IMR-90 (cell line): ENCODE measurements at regions not wholly inside any gene's neighbourhood (a gene's known extent, or its start where the extent isn't known, plus 50 kb on each side); places are given as distances from the start of the nearest gene placed in this dataset.

Experiments
- ATAC-seq: fragments of 200-7000 bp; cut with Tn5 transposase; 2 replicates; pipeline ENCODE4 v1.9.1; 2020; ENCODE audit warnings: low read depth, mild to moderate bottlenecking, moderate library complexity
- BruUV-seq: library from RNA; stranded (reverse); fragments of 400-500 nt; replicated peaks from 2 replicates; lab custom pipeline; 2021; lab: Mats Ljungman, UMichigan
- CTCF ChIA-PET: fragments of 300-600 bp; formaldehyde crosslinking; extraction: SDS; loops from one replicate; lab custom pipeline; 2021; ENCODE audit warnings: antibody characterized with exemption; lab: Yijun Ruan, JAX
- POLR2A ChIA-PET: fragments of 300-600 bp; sonication (Branson Sonifier 250); formaldehyde crosslinking; loops from one replicate; lab custom pipeline; 2022; ENCODE audit warnings: antibody characterized with exemption; ENCODE audit not compliant: unreplicated experiment; lab: Charles Lee
- DNase-seq: peaks from one replicate; pipeline ENCODE4 v3.0.0; 2013
- H2AFZ ChIP-seq: replicated peaks from 2 replicates; pipeline ENCODE3; 2013; ENCODE audit warnings: low read length, mild to moderate bottlenecking; ENCODE audit not compliant: poor library complexity
- H2AK5ac ChIP-seq: 2 replicates; pipeline ENCODE4 v1.6.1; 2013; ENCODE audit warnings: low read depth, low read length, inconsistent platforms
- H2AK9ac ChIP-seq: replicated peaks from 2 replicates; pipeline ENCODE3; 2013; ENCODE audit warnings: mild to moderate bottlenecking, low read depth, low read length, moderate library complexity; ENCODE audit not compliant: poor library complexity
- H2BK120ac ChIP-seq: 2 replicates; pipeline ENCODE4 v1.6.1; 2013; ENCODE audit warnings: low read depth, low read length, inconsistent platforms
- H2BK15ac ChIP-seq: 3 replicates; pipeline ENCODE4 v1.6.1; 2013; ENCODE audit warnings: low read depth, low read length, inconsistent platforms
- H2BK20ac ChIP-seq: 2 replicates; pipeline ENCODE4 v1.6.1; 2013; ENCODE audit warnings: low read depth, mild to moderate bottlenecking, inconsistent platforms, low read length, moderate library complexity
- H2BK5ac ChIP-seq: 2 replicates; pipeline ENCODE4 v1.6.1; 2013; ENCODE audit warnings: mild to moderate bottlenecking, low read depth, low read length, inconsistent platforms; ENCODE audit not compliant: poor library complexity, severe bottlenecking
- H3K14ac ChIP-seq: replicated peaks from 2 replicates; pipeline ENCODE4 v1.6.1; 2013; ENCODE audit warnings: low read depth, low read length, inconsistent platforms
- H3K18ac ChIP-seq: 2 replicates; pipeline ENCODE4 v1.6.1; 2013; ENCODE audit warnings: low read depth, low read length, control low read depth
- H3K23ac ChIP-seq: 2 replicates; pipeline ENCODE4 v1.6.1; 2013; ENCODE audit warnings: low read depth, low read length, inconsistent platforms
- H3K27ac ChIP-seq: 2 replicates; pipeline ENCODE4 v1.5.1; 2013; ENCODE audit warnings: mild to moderate bottlenecking, control low read depth, low read length; ENCODE audit not compliant: insufficient read depth
- H3K27me3 ChIP-seq: 2 replicates; pipeline ENCODE4 v1.6.1; 2013; ENCODE audit warnings: low read length; ENCODE audit not compliant: control insufficient read depth, insufficient read depth
- H3K36me3 ChIP-seq: 2 replicates; pipeline ENCODE4 v1.6.1; 2013; ENCODE audit warnings: low read length, mixed read lengths; ENCODE audit not compliant: control insufficient read depth, insufficient read depth
- H3K4ac ChIP-seq: 2 replicates; pipeline ENCODE4 v1.6.1; 2013; ENCODE audit warnings: low read depth, low read length, inconsistent platforms
- H3K4me1 ChIP-seq: 2 replicates; pipeline ENCODE4 v1.6.1; 2013; ENCODE audit warnings: low read length, mixed read lengths; ENCODE audit not compliant: control insufficient read depth, insufficient read depth
- H3K4me2 ChIP-seq: 2 replicates; pipeline ENCODE4 v1.6.1; 2013; ENCODE audit warnings: low read depth, mild to moderate bottlenecking, control low read depth, low read length, moderate library complexity
- H3K4me3 ChIP-seq: 2 replicates; pipeline ENCODE4 v1.5.1; 2013; ENCODE audit warnings: low read depth, mild to moderate bottlenecking, control low read depth, low read length, moderate library complexity; ENCODE audit not compliant: insufficient read depth
- H3K56ac ChIP-seq: 2 replicates; pipeline ENCODE4 v1.6.1; 2013; ENCODE audit warnings: low read length, inconsistent platforms; ENCODE audit not compliant: insufficient read depth; ENCODE audit errors: extremely low read depth
- H3K79me1 ChIP-seq, 2 experiments: 2 replicates each; pipeline ENCODE4 v1.6.1; 2013; ENCODE audit warnings: low read length in 2 of 2, inconsistent platforms in 1 of 2, low read depth in 1 of 2
- H3K9ac ChIP-seq: 2 replicates; pipeline ENCODE4 v1.6.1; 2013; ENCODE audit warnings: low read depth, low read length, control low read depth
- H3K9me1 ChIP-seq: 2 replicates; pipeline ENCODE4 v1.6.1; 2013; ENCODE audit warnings: low read length, inconsistent platforms; ENCODE audit not compliant: insufficient read depth
- H3K9me3 ChIP-seq: 2 replicates; pipeline ENCODE4 v1.6.1; 2013; ENCODE audit warnings: low read length; ENCODE audit not compliant: control insufficient read depth, insufficient read depth
- H4K20me1 ChIP-seq: 2 replicates; pipeline ENCODE4 v1.6.1; 2013; ENCODE audit warnings: low read length, inconsistent platforms; ENCODE audit not compliant: insufficient read depth
- H4K5ac ChIP-seq: 2 replicates; pipeline ENCODE4 v1.6.1; 2013; ENCODE audit warnings: mild to moderate bottlenecking, low read depth, low read length, control low read depth
- H4K8ac ChIP-seq, 2 experiments: 2 replicates each; pipeline ENCODE4 v1.6.1; 2013; ENCODE audit warnings: low read depth in 2 of 2, low read length in 2 of 2, control low read depth in 1 of 2, inconsistent platforms in 1 of 2
- H4K91ac ChIP-seq: 2 replicates; pipeline ENCODE4 v1.6.1; 2013; ENCODE audit warnings: low read depth, low read length, inconsistent platforms; ENCODE audit not compliant: insufficient read depth
- BHLHE40 ChIP-seq: fragments of 150-350 bp; IDR thresholded peaks from 2 replicates; pipeline ENCODE4 v1.6.1; 2016; ENCODE audit warnings: mild to moderate bottlenecking, low read depth, low read length
- CEBPB ChIP-seq: IDR thresholded peaks from 2 replicates; pipeline ENCODE4 v1.6.1; 2012; ENCODE audit warnings: low read depth, low read length, improper control_type of control experiment
- CTCF ChIP-seq: conservative IDR thresholded peaks from 2 replicates; pipeline ENCODE4 v1.5.1; 2012; ENCODE audit warnings: mild to moderate bottlenecking, low read depth, low read length, improper control_type of control experiment
- FOS ChIP-seq: fragments of 150-350 bp; IDR thresholded peaks from 2 replicates; pipeline ENCODE4 v1.6.1; 2016; ENCODE audit warnings: low read depth, low read length
- MAFK ChIP-seq: IDR thresholded peaks from 2 replicates; pipeline ENCODE4 v1.6.1; 2012; ENCODE audit warnings: low read depth, low read length, improper control_type of control experiment
- MAZ ChIP-seq: IDR thresholded peaks from 2 replicates; pipeline ENCODE4 v1.6.1; 2012; ENCODE audit warnings: low read depth, mild to moderate bottlenecking, low read length, improper control_type of control experiment, moderate library complexity, borderline replicate concordance
- MXI1 ChIP-seq: IDR thresholded peaks from 2 replicates; pipeline ENCODE4 v1.6.1; 2012; ENCODE audit warnings: low read depth, mild to moderate bottlenecking, low read length, moderate library complexity, borderline replicate concordance
- NFE2L2 ChIP-seq: fragments of 150-350 bp; IDR thresholded peaks from 2 replicates; pipeline ENCODE4 v1.6.1; 2016; ENCODE audit warnings: low read depth, mild to moderate bottlenecking, low read length
- POLR2A ChIP-seq: IDR thresholded peaks from 2 replicates; pipeline ENCODE4 v1.6.1; 2012; ENCODE audit warnings: mild to moderate bottlenecking, low read depth, low read length
- RAD21 ChIP-seq: IDR thresholded peaks from 2 replicates; pipeline ENCODE4 v1.6.1; 2012; ENCODE audit warnings: low read length, improper control_type of control experiment
- RCOR1 ChIP-seq: IDR thresholded peaks from 2 replicates; pipeline ENCODE4 v1.6.1; 2012; ENCODE audit warnings: mild to moderate bottlenecking, low read length, improper control_type of control experiment; ENCODE audit not compliant: insufficient replicate concordance
- SMC3 ChIP-seq: fragments of 150-350 bp; IDR thresholded peaks from 2 replicates; pipeline ENCODE4 v1.6.1; 2016; ENCODE audit warnings: low read depth, mild to moderate bottlenecking, antibody characterized with exemption, low read length, moderate library complexity
- WGBS, 2 experiments: methylation state at CpG; one replicate each; pipeline versions ENCODE4 v1.1.5 to v1.1.7; 2013; ENCODE audit warnings: missing lambda C conversion rate in 2 of 2; ENCODE audit not compliant: insufficient read length in 1 of 2; ENCODE audit errors: extremely low coverage in 2 of 2; 5-methylcytosine and 5-hydroxymethylcytosine counted together
- dilution Hi-C: fragments of 300-500 bp; cut with HindIII; formaldehyde crosslinking; loops from one replicate; pipeline ENCODE4 v1.14.3; 2018; ENCODE audit warnings: low sequenced_read_pairs; ENCODE audit not compliant: unreplicated experiment
- in situ Hi-C: fragments of 300-500 bp; cut with MboI; formaldehyde crosslinking; loops from 3 replicates; pipeline ENCODE4 v1.14.3; 2019; ENCODE audit warnings: low sequenced_read_pairs, inconsistent platforms, mixed read lengths
- intact Hi-C: fragments of 100-400 bp; cut with micrococcal nuclease; formaldehyde crosslinking; loops from 2 replicates; pipeline ENCODE4 v1.10.0; 2022
- TF ChIP-seq, protein P1 (sequence below): fragments of 150-350 bp; IDR thresholded peaks from 2 replicates; pipeline ENCODE4 v1.6.1; 2016; ENCODE audit warnings: low read depth, mild to moderate bottlenecking, low read length, moderate library complexity, borderline replicate concordance
- TF ChIP-seq, protein P2 (sequence below): fragments of 150-350 bp; IDR thresholded peaks from 2 replicates; pipeline ENCODE4 v1.6.1; 2017; ENCODE audit warnings: mild to moderate bottlenecking, antibody characterized with exemption, low read length, low read depth

- TF ChIP-seq SMC3 = no peak
Measured at GRCh38 chr2:45128580-45128997, 119.3 kb upstream of the SIX2 start (continued).

DNA sequence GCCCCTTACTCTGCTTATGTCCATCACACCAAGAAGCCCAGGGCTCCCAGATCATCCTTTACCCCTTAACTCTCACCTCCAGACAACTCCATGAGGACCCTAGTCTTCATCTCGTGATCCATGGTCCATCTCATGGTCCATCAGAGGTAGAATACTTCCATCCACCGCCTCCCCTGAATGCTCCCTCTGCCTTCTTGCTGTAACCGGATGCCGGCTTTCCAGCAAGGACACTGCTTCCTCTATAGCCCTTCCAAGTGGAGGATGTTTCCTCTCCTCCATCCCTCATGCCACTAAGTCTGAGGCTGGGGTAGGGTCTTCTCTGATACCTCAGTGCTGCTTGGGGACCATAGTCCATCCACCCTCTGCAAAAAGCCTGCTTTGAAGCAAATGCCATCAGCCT is 118.6 kb upstream of the SIX2 start:
- Histone ChIP-seq H3K56ac (no peak overlapping the region), H3K9ac (no peak overlapping the region), H4K91ac (peak overlapping the region; percentile 54), H2AFZ (no peak overlapping the region), H3K27ac (no peak overlapping the region), H2BK5ac (no peak overlapping the region), H3K4me2 (no peak overlapping the region), H2BK20ac (peak overlapping the region; percentile 69), H3K36me3 (no peaks in the 10 kb centered on the region), H3K9me1 (peaks cover 8% of the 10 kb centered on the region; the same call in 1 of the 2 replicates), H3K27me3 (peaks cover 6% of the 10 kb centered on the region), H2BK15ac (peak overlapping the region; percentile 16; the same call in 2 of the 3 replicates), H2AK9ac (peak overlapping the region; percentile 20), H3K9me3 (no peaks in the 10 kb centered on the region), H3K79me1 (no peaks in the 10 kb centered on the region), H3K4me3 (no peak overlapping the region), H3K23ac (no peak overlapping the region), H4K20me1 (no peaks in the 10 kb centered on the region), H3K4ac (peak overlapping the region; percentile 64), H2BK120ac (peak overlapping the region; percentile 57), H3K18ac (peak overlapping the region; percentile 62; the same call in 1 of the 2 replicates), H4K5ac (no peak overlapping the region), H2AK5ac (peak overlapping the region; percentile 52), H3K14ac (0 out of 2 replicates have a peak overlapping the region, but pooled peaks have one; percentile 4), H4K8ac (no peak overlapping the region), H3K4me1 (peaks cover 10% of the 10 kb centered on the region)
- POLR2A ChIA-PET = no interaction called here
- BruUV-seq = no TSS peak
- DNase-seq = no peak
- CTCF ChIA-PET = interaction anchor here (0.8 kb wide), 1 partner anchor 11 kb away, joined by 3 read pairs; no protein-coding TSS in a partner anchor
- in situ Hi-C loops (no loop called here), dilution Hi-C loops (no loop called here), intact Hi-C loops (loop anchor here (10.0 kb wide), 1 partner anchor 207 kb away; no protein-coding TSS in a partner anchor)
- WGBS, 2 experiments = no CpG with 5 or more reads among the region's 4 CpGs
- no peak for ATAC-seq
- TF ChIP-seq MXI1 (no peak), RCOR1 (no peak), MAFK (no peak), MAZ (no peak), RAD21 (no peak), POLR2A (no peak), CTCF (no peak), NFE2L2 (no peak), SMC3 (no peak), FOS (no peak), CEBPB (no peak), BHLHE40 (no peak)
- TF ChIP-seq, protein P1, sequence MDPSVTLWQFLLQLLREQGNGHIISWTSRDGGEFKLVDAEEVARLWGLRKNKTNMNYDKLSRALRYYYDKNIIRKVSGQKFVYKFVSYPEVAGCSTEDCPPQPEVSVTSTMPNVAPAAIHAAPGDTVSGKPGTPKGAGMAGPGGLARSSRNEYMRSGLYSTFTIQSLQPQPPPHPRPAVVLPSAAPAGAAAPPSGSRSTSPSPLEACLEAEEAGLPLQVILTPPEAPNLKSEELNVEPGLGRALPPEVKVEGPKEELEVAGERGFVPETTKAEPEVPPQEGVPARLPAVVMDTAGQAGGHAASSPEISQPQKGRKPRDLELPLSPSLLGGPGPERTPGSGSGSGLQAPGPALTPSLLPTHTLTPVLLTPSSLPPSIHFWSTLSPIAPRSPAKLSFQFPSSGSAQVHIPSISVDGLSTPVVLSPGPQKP = no peak
- TF ChIP-seq, protein P2, sequence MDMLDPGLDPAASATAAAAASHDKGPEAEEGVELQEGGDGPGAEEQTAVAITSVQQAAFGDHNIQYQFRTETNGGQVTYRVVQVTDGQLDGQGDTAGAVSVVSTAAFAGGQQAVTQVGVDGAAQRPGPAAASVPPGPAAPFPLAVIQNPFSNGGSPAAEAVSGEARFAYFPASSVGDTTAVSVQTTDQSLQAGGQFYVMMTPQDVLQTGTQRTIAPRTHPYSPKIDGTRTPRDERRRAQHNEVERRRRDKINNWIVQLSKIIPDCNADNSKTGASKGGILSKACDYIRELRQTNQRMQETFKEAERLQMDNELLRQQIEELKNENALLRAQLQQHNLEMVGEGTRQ = no peak
